NCI-H2081 (cell line): ENCODE measurements at regions not wholly inside any gene's neighbourhood (a gene's known extent, or its start where the extent isn't known, plus 50 kb on each side); places are given as distances from the start of the nearest gene placed in this dataset.
"Not testable (repeated sequence)": the region's sequence is repeated elsewhere in the genome, so short reads cannot be mapped to it uniquely, and the experiment has no call there.

ENCODE experiments used
- DNase-seq, 2 experiments: peaks; one replicate each; lab custom pipeline; 2025; lab: John Stamatoyannopoulos, UW

DNA sequence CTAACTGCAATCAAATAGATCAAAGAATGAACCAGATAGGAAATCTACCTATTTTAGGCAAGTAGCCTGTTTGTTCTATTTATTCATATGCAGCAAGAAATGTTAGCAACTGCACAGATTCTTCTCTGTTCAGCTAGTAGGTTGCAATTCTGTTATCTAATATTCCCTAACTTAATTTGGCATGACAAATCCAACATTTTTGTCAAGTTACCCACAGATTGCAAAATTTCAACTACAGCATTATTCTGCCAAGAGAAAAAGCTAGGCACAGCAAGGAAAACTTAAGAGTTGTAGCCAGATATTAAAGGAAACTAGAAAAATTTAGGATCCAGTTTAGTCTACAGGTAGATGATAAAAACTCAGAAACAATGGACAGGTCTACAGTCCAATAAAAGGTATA is 104.4 kb upstream of the SYNCRIP start:
- no peak for DNase-seq

- no peak for DNase-seq
Measured at GRCh38 chr6:85744433-85744970, 101.8 kb upstream of the SYNCRIP start.

- DNase-seq: no peak
Measured at GRCh38 chr6:85726206-85726605, 83.5 kb upstream of the SYNCRIP start.

DNA sequence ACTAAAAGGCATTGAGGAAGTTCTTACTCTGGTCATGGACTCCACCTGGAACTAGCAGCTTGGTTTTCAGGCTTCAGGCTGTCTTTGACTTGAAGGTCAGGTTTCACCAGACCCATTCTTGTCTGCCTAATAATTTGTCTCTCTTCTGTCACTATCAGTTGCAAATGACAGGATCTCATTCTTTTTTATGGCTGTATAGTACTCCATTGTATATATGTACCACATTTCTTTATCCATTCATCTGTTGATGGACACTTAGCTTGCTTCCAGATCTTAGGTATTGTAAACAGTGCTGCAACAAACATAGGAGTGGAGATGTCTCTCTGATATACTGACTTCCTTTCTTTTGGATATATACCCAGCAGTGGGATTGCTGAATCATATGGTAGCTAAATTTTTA is 73.1 kb upstream of the SYNCRIP start:
- DNase-seq: no peak

DNA sequence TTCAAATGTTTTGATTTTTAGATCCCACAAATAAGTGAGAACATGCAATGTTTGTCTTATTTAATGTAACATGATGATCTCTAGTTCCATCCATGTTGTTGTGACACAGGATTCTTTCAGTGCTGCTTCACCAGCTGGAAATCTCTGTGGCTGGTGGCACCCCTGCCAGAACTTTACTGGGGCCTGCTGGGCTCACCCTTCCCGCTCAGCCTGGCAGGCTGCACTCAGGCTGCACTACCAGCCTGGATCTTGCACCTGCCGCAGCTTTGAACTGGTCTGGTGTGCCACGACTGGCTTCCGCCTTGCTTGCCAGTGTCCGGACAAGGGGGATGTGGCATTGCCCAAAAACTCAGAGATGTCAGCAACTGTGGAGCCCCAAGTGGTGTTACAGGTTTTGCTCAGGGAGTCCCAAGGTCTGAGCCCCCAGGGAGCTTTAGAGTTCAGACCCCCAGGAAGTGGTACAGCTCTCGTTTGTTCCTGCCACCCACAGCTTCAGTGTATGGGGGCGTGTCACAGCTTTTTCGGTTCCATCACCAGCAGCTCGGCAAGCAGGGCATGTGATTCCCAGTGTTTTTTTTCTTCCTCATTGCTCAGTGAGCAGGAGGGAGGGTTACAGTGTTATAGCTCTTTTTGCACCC is 72.3 kb upstream of the SYNCRIP start:
- no peak for DNase-seq

DNA sequence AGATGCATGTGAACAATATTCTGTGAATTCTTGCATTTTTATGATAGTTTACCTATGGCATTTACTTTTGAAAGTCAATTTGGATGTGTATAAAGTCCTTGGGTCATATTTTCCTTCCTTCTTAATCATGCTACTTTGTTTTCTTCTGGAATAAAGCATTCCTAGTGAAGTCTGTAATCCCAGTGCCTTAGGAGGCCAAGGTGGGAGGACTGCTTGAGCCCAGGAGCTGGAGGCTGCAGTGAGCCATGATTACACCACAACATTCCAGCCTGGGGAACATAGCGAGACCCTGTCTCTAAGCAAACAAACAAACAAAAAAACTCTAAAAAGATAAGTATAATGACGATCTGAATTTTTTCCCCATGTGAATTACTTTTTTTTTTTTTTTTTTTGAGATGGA is 69.7 kb upstream of the SYNCRIP start:
- no peak for DNase-seq

DNA sequence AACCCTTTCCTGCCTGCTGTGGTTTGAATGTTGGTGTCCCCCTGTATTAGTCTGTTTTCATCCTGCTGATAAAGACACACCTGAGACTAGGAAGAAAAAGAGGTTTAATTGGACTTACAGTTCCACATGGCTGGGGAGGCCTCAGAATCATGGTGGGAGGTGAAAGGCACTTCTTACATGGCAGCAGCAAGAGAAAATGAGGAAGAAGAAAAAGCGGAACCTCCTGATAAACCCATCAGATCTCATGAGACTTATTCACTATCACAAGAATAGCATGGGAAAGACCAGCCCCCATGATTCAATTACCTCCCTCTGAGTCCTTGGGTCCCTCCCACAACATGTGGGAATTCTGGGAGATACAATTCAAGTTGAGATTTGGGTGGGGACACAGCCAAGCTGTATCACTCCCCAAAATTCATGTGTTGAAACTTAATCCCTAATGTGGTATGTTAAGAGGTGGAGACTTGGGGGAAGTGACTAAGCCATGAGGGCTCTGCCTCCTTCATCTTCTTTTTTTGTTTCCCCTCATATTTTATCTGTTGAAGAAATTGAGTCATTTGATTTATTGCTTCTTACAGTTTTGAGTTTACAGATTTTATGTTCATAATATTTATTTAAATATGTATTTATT is 64.9 kb upstream of the SYNCRIP start:
- DNase-seq: not testable (repeated sequence)

GRCh38 chr6:85706272-85706671 is 63.6 kb upstream of the SYNCRIP start:
- no peak for DNase-seq

GRCh38 chr6:85705220-85705619 is 62.5 kb upstream of the SYNCRIP start:
- DNase-seq: no peak

DNA sequence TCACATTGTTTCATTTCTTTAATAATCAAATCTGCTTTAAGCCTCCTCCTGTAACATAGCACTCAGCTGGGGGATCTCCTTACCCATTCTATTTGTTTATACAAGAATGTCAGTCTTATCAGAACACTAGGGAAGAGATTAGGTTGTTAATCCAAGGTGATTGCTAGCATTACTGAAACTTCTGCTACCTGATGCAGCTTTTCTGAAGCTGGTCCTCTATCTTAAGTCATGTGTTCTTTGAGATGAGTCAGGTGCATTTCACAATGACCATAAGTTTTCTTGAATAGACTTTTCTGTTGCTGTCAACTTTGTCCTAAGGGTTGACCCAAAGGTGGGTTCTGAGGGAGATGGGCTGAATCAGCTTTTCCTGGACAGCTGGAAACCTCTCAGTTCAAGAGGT is 60.7 kb upstream of the SYNCRIP start:
- no peak for DNase-seq
